Endodermal cell (in vitro differentiated cells): ENCODE measurements at regions not wholly inside any gene's neighbourhood (a gene's known extent, or its start where the extent isn't known, plus 50 kb on each side); places are given as distances from the start of the nearest gene placed in this dataset.

Experiments
- DNase-seq: peaks from one replicate; pipeline ENCODE4 v3.0.0-alpha.2; 2017
- H3K27ac ChIP-seq: 2 replicates; pipeline ENCODE4 v1.5.1; 2013; ENCODE audit warnings: mild to moderate bottlenecking, low read depth, low read length, moderate library complexity
- H3K27me3 ChIP-seq: 2 replicates; pipeline ENCODE4 v1.6.1; 2013; ENCODE audit warnings: mild to moderate bottlenecking, low read length, moderate library complexity; ENCODE audit not compliant: insufficient read depth, control insufficient read depth, poor library complexity, severe bottlenecking
- H3K36me3 ChIP-seq: 2 replicates; pipeline ENCODE4 v1.7.0; 2013; ENCODE audit warnings: mild to moderate bottlenecking, low read length, moderate library complexity; ENCODE audit not compliant: control insufficient read depth, insufficient read depth
- H3K4me1 ChIP-seq: one replicate; pipeline ENCODE4 v1.7.0; 2013; ENCODE audit warnings: low read length; ENCODE audit not compliant: control insufficient read depth, insufficient read depth
- H3K4me3 ChIP-seq: 2 replicates; pipeline ENCODE4 v1.5.1; 2013; ENCODE audit warnings: mild to moderate bottlenecking, low read length, moderate library complexity
- H3K9ac ChIP-seq: 2 replicates; pipeline ENCODE4 v1.6.1; 2013; ENCODE audit warnings: mild to moderate bottlenecking, low read length, moderate library complexity; ENCODE audit not compliant: poor library complexity, severe bottlenecking; ENCODE audit errors: extremely low read depth
- H3K9me3 ChIP-seq: 2 replicates; pipeline ENCODE4 v1.6.1; 2013; ENCODE audit warnings: mild to moderate bottlenecking, low read length, moderate library complexity; ENCODE audit not compliant: control insufficient read depth
- H3K27ac Mint-ChIP-seq: 2 replicates; pipeline ENCODE4 v1.8.0; 2020; ENCODE audit warnings: mixed read lengths
- H3K27me3 Mint-ChIP-seq: 2 replicates; pipeline ENCODE4 v1.8.0; 2021; ENCODE audit warnings: mild to moderate bottlenecking, mixed read lengths; ENCODE audit not compliant: insufficient read depth
- H3K36me3 Mint-ChIP-seq: 2 replicates; pipeline ENCODE4 v1.8.0; 2020; ENCODE audit warnings: low read depth, mixed read lengths
- H3K4me1 Mint-ChIP-seq: 2 replicates; pipeline ENCODE4 v1.8.0; 2020; ENCODE audit warnings: mixed read lengths
- H3K4me3 Mint-ChIP-seq: 2 replicates; pipeline ENCODE4 v1.8.0; 2020; ENCODE audit warnings: mild to moderate bottlenecking, moderate library complexity, mixed read lengths
- H3K9me3 Mint-ChIP-seq: 2 replicates; pipeline ENCODE4 v1.8.0; 2020; ENCODE audit warnings: mild to moderate bottlenecking, mixed read lengths
- CTCF ChIP-seq: fragments of 200-600 bp; sonication (generic); conservative IDR thresholded peaks from 2 replicates; pipeline ENCODE4 v1.5.0; 2021; ENCODE audit warnings: antibody characterized with exemption, mild to moderate bottlenecking
- WGBS, 2 experiments: methylation state at CpG; one replicate each; pipeline versions ENCODE4 v1.1.5 to v1.1.7; 2013; ENCODE audit warnings: missing lambda C conversion rate in 2 of 2, mixed read lengths in 1 of 2; ENCODE audit not compliant: insufficient coverage in 1 of 2, insufficient read length in 1 of 2; 5-methylcytosine and 5-hydroxymethylcytosine counted together

GRCh38 chr22:48980918-48981317 is 846.8 kb downstream of the BRD1 start:
- no peak overlapping the region for H3K4me3 ChIP-seq
- H3K27me3 Mint-ChIP-seq = peaks cover 1% of the 10 kb centered on the region
- no peaks in the 10 kb centered on the region for H3K4me1 Mint-ChIP-seq
- H3K4me1 ChIP-seq = no peaks in the 10 kb centered on the region
- no peak overlapping the region for H3K4me3 Mint-ChIP-seq
- H3K36me3 Mint-ChIP-seq = no peaks in the 10 kb centered on the region
- DNase-seq = no peak
- H3K9ac ChIP-seq = no peak overlapping the region
- no peaks in the 10 kb centered on the region for H3K36me3 ChIP-seq
- H3K27ac ChIP-seq = no peak overlapping the region
- H3K9me3 Mint-ChIP-seq = peaks cover 8% of the 10 kb centered on the region
- WGBS, 2 experiments = 81 to 82% methylated on average over 8 to 10 of the region's 10 CpGs
- TF ChIP-seq CTCF = no peak
- H3K9me3 ChIP-seq = no peaks in the 10 kb centered on the region
- H3K27ac Mint-ChIP-seq = no peak overlapping the region
- H3K27me3 ChIP-seq = no peaks in the 10 kb centered on the region

- Mint-ChIP-seq H3K36me3 (no peaks in the 10 kb centered on the region), H3K9me3 (peaks cover 8% of the 10 kb centered on the region), H3K27ac (no peak overlapping the region), H3K27me3 (peaks cover 1% of the 10 kb centered on the region), H3K4me1 (no peaks in the 10 kb centered on the region), H3K4me3 (no peak overlapping the region)
- Histone ChIP-seq H3K4me1 (no peaks in the 10 kb centered on the region), H3K27me3 (no peaks in the 10 kb centered on the region), H3K9me3 (no peaks in the 10 kb centered on the region), H3K9ac (no peak overlapping the region), H3K36me3 (no peaks in the 10 kb centered on the region), H3K4me3 (no peak overlapping the region), H3K27ac (no peak overlapping the region)
- WGBS, 2 experiments = 92 to 95% methylated on average over 14 of the region's 14 CpGs
- no peak for DNase-seq
- TF ChIP-seq CTCF = no peak
These were observed 847.3 kb downstream of the BRD1 start for GRCh38 chr22:48980409-48980808.

GRCh38 chr22:48979482-48979881 is 848.2 kb downstream of the BRD1 start:
- Histone ChIP-seq H3K9me3 (no peaks in the 10 kb centered on the region), H3K27ac (no peak overlapping the region), H3K4me1 (no peaks in the 10 kb centered on the region), H3K9ac (no peak overlapping the region), H3K27me3 (no peaks in the 10 kb centered on the region), H3K36me3 (no peaks in the 10 kb centered on the region), H3K4me3 (no peak overlapping the region)
- 30 to 63% methylated on average over 2 to 4 of the region's 4 CpGs for WGBS, 2 experiments
- H3K9me3 Mint-ChIP-seq = peaks cover 8% of the 10 kb centered on the region
- H3K27ac Mint-ChIP-seq = no peak overlapping the region
- peak; percentile 73 for TF ChIP-seq CTCF
- peak; percentile 86 for DNase-seq
- H3K4me3 Mint-ChIP-seq = no peak overlapping the region
- H3K4me1 Mint-ChIP-seq = peaks cover 5% of the 10 kb centered on the region
- H3K36me3 Mint-ChIP-seq = no peaks in the 10 kb centered on the region
- peaks cover 1% of the 10 kb centered on the region for H3K27me3 Mint-ChIP-seq
